SH-SY5Y (cell line): ENCODE measurements at regions not wholly inside any gene's neighbourhood (a gene's known extent, or its start where the extent isn't known, plus 50 kb on each side); places are given as distances from the start of the nearest gene placed in this dataset.

Experiments
- GATA2 ChIP-seq: IDR thresholded peaks from 2 replicates; pipeline ENCODE4 v1.6.1; 2011; ENCODE audit warnings: mild to moderate bottlenecking, low read depth, low read length
- GATA3 ChIP-seq: IDR thresholded peaks from 2 replicates; pipeline ENCODE4 v1.6.1; 2011; ENCODE audit warnings: low read depth, mild to moderate bottlenecking, low read length, moderate library complexity

GRCh38 chrX:6292599-6292998 lies 63.9 kb upstream of the NLGN4X start:
- peak; percentile 78 for TF ChIP-seq GATA2
- peak; percentile 57; the same call in 1 of the 2 replicates for TF ChIP-seq GATA3
